NK-92 treated with Interleukin-12 subunit alpha and Interleukin-12 subunit beta, amount 100 ng/mL, for 24 hours (cell line): ENCODE measurements at regions not wholly inside any gene's neighbourhood (a gene's known extent, or its start where the extent isn't known, plus 50 kb on each side); places are given as distances from the start of the nearest gene placed in this dataset.
"Not testable (repeated sequence)": the region's sequence is repeated elsewhere in the genome, so short reads cannot be mapped to it uniquely, and the experiment has no call there.

ENCODE experiments used
- DNase-seq: peaks from one replicate; lab custom pipeline; 2025; lab: John Stamatoyannopoulos, UW

DNA sequence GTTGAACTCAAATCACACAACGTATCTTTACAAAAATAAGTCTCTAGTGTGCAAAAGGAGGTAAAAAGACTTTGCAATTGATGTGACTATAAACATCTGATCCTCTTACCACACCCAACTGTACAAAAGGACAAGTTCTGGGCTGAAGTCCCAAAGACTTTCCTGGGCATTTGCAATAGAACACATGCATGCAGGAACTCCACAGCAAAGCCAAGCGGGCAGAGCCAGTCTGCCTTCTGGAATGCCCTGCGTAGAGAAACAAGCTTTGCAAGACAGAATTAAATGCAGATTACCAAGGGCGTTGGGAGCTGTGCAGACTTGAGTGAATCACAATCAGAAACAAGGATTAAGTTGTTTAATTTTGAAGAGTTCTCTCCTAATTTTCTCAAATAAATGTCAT is 208.4 kb upstream of the ZNF521 start:
- no peak for DNase-seq

DNA sequence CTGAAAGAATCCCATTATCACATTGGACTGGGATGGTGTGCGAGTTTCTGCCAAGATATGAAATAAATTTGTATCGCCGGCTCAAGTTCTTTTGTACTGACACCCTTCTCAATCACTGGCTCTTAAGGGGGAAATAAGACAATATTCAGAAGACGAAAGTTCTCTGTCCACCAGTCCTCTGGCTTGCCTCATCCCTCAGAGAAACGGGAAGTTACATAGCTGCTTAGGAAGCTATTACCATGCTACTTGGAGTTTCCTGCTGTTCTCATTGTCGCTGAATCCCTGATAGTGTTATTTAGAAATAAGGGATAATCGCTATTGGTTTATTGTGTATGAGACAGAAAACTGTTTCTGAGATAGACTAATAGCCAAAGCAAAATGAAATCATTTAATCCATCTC is 205.0 kb upstream of the ZNF521 start:
- no peak for DNase-seq

DNA sequence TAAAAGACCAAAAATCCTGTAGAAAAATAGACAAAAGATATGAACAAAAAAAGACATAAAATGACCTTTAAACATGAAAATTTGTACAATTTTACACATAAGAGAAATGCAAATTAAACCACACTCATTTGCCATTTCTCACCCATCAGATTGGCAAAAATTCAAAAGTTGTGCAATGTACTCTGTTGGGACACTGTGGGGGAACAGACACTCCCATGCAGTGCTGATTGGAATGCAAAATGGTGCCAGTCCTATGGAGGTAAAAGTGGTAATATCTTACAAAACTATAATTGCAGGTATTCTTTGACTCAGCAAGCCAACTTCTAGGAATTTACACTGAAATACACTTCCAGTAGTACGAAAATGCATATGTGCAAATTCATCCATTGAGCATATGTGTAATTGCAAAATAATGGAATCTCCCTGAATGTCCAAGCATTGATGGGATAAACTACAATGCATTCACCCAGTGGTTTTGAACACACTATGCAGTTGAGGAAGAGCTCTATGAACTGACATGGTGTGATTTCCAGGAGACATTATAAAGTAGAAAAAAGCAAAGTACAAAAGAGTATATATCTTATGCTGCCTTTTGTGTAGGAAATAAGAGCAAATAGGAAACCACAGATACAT is 201.8 kb upstream of the ZNF521 start:
- no peak for DNase-seq

DNA sequence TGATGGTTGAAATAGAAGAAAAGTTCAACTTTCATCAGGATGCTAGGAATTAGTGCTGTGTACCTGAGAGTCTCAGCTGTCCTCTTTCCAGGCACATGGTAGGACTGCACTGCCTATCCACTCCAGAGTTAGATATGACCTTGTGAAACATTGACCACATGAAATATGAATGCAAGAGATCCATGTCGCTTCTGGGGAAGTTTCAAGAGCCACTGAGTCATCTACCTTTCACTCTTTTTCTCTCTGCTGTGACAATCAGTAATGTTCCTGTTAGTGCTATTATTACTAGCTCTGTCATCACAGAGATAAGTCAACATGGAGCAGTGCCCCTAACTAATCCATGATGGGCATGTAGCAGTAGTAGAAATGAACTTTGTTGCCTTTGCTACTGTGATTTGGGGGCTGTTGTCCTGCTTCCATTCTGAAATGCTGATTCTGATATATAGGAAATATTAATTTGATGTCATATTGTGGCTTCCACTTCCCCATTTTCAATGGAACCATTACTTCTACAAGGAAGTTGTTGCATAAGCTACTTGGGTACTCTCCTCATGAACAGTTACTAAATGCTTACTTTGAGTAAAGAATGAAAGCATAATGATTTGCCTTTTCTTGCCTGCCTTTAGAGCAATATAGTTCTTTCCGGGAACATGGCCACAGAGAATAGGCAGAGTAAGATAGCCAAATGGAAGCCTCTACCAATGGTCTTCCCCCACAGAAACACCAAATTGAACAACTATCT is 192.8 kb upstream of the ZNF521 start:
- DNase-seq: no peak

DNA sequence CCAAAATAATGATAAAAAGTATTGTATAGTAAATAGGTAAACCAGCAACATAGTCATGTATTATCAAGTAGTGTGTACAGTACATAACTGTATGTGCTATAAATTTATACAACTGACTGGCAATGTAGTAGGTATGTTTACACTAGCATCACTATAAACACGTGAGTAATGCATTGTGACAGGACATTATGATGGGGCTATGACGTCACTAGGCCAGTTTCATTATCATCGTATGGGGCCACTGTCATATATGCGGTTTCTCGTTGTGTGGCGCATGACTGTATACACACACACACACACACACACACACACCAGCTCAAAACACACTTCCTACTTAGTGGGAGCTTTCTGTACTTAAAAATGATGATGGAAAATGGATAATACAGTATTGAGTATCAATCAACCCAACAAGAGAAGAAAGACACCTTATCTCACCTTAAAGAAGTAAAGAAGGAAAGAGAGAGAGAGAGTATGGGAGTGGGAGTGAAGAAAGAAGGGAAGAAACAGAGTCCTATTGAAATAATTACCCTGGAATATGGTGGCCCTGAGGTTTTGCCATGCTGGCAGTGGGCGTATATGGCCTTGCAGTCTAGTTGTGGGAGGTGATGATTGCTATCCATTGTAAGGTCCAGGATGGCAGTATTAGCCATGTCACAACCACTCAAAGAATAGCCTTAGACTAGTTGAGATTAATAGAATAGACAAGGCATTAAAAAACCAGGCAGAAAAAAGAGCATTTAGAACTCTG is 186.4 kb upstream of the ZNF521 start:
- no peak for DNase-seq

DNA sequence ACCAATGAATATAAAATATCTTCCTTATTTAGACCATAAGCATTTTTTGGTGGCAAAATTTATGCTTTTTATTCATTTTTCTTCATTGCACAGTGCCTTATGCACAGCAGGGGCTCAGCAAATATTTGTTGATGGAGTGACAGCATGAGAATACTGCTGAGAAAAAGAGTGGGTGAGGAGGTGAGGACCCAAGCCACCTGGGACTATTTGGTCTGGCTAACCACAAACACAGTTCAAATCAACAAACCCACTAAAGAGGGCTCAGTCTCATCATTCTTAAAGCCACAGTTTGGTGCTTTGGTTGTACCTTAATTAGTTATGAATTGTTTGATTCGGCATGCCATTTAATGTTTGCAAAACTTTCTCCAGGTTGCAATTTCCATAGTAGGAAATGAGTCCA is 183.5 kb upstream of the ZNF521 start:
- no peak for DNase-seq

DNA sequence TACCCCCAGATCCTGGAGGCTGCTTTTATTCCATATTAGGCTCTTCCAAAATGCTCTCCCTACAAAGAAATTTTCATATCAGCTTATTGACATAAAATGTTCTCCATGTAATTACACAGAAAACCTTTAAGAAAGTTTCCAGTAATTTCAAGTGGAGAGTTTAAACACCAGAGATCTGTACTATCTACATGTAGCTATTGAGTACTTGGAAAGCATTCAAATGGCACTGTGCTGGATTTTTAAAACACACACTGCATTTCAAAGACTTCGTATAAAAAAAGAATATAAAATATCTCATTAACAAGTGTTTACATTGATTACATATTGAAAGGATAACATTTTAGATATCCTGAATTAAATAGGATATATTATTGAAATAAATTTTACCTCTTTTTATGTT is 182.4 kb upstream of the ZNF521 start:
- no peak for DNase-seq

DNA sequence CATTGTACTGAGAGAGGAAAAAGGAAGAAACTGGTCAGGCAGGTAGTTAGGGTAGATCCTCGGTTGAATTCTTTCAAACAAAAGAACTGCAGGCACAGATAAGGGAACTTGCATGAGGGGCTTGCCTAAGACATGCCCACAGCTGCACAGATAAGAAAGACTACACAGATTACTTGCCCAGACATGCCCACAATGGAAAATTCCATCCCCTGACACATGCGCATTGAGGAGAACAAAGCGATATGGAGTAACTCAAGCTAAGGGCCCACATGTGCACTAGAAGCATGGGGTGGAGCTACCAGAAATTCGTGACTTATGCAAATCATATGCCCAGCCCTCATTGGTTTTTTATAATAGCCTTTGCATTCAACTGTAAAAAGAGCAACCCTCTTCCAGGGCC is 181.3 kb upstream of the ZNF521 start:
- no peak for DNase-seq

DNA sequence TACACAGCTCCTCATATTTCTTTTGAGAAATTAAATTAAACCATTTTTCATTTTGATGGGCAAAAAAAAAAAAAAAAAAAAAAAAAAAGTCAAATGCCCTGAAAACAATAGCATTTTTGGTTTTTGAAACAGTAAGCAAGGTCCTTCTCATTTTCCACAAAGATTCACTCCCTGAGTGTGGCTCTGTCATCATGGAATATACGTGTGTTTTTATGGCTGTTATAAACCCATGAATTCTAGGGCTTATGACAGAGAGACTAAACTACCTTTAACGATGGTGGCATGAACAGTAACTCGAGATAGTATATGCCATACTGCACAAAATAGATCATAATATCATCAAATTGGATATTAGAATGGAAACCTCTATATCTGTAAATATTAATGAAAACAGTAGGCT is 179.2 kb upstream of the ZNF521 start:
- no peak for DNase-seq

DNA sequence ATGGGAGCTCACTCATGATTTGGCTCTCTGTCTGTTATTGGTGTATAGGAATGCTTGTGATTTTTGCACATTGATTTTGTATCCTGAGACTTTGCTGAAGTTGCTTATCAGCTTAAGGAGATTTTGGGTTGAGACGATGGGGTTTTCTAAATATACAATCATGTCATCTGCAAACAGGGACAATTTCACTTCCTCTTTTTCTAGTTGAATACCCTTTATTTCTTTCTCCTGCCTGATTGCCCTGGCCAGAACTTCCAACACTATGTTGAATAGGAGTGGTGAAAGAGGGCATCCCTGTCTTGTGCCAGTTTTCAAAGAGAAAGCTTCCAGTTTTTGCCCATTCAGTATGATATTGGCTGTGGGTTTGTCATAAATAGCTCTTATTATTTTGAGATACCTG is 173.8 kb upstream of the ZNF521 start:
- DNase-seq: not testable (repeated sequence)

DNA sequence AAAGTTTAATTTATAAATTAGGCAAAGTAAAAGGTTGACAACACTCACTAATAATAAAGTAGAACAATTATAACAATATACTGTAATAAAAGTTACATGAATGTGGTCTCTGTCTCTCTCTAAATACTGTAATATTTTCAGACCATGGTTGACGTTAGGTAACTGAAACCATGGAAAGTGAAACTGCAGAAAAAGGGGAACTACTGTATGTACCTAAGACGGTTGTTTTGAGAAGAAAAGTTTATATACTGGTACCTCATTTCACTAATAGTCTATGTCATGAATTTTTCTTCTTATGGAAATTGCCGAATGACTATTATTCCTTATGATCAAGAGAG is 166.7 kb upstream of the ZNF521 start:
- no peak for DNase-seq

DNA sequence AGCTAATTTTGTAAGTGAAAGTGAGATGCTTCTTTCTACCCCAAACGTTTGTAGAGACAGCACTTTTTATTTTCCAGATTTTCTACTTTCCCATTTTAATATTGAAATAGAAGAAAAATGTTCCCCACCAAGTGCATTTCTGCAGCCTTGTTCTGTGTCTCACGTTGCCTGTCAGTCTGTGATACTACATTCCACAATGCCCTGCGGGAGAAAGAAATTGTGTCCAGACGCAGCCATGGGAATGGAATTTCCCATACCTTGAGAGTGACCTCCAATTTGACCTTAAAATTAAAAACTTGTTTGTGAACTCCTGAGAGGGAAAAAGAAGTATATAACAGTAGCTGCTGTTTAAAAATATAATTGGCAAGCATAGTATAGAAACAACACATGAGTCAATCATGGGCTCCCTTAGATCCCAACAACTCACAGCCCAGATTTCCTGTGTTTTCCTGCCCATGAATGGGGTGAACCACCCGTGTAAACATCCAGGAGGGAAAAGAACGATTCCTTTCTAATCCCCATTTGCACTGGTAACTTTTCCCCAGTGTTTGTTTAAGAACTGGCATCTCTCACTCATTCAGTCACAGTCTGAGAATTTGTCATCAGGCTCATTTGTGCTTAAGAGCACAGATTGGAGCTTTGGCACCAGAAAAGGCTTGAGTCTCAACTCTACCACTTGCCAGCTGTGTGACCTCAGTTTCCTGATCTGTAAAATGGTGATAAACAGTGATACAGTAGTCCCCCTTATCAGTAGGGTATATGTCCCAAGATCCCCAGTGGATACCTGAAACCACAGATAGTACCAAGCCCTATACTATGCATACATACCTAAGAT is 166.1 kb upstream of the ZNF521 start:
- no peak for DNase-seq

DNA sequence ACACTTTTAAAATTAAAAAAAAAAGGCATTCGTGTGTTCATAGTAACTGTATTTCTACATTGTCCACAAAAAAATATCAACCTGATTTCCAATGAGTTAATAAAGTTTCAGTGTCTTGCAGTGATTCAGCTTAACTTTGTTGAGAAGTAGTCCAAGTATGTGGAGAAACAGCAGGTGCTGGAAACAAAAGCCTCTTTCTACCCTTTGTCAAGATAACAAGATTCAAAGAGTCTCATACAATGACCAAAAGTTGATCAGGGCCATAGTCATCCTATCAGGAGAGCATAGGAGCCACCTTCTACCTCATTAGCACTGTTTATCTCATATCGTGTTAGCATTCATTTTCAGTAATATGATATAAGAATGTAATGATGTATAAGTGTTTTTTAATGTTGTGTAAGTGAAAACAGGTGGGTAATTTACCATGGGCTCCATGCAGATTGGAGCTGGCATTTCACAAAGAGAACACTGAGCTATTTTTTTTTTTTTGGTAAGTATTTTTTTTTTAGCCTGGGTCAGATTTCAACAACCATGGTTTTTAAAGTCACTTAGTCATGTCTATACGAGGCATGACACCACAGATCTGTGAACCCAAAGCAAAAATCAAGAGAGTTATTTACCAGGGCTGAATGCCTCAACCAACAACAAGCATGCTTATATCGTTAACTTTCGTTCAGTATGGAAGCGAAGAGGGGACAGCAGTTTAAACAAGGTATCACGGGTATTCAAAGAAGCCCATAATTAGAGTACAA is 165.0 kb upstream of the ZNF521 start:
- no peak for DNase-seq

DNA sequence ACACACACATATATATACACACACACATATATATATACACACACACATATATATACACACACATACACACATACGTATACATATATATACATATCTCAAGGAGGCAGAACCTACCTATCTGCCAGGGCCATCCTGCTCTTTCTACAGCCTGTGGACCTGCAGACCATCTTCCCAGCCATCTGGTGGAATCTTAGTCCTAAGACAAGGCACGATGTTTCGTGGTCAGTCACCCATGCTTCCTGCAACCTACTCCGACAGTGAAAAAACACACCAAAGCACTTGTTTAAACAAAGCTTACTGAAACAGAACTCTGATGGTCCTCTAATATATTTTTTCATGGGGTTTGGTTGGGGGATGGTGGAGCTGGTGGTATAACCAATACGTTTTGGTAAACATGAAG is 164.2 kb upstream of the ZNF521 start:
- DNase-seq: no peak

DNA sequence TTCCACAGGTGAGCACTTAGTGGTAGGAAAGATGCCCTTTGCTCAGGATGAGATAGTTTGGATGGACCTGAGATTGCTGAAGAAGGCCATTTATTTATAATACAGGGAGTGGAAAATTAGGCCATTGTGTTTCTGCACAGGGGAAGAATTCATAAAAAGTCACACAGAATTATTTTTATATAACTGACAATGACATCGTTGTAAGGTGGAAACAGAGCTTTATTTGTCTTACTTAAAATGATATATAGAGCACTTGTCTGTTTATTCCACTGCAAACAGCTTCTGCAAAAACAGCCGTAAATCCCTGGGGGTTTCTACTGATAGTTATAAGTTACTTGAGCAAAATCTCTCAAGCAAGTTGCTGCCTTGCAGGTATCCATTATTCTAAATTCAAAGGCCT is 158.1 kb upstream of the ZNF521 start:
- DNase-seq: no peak

DNA sequence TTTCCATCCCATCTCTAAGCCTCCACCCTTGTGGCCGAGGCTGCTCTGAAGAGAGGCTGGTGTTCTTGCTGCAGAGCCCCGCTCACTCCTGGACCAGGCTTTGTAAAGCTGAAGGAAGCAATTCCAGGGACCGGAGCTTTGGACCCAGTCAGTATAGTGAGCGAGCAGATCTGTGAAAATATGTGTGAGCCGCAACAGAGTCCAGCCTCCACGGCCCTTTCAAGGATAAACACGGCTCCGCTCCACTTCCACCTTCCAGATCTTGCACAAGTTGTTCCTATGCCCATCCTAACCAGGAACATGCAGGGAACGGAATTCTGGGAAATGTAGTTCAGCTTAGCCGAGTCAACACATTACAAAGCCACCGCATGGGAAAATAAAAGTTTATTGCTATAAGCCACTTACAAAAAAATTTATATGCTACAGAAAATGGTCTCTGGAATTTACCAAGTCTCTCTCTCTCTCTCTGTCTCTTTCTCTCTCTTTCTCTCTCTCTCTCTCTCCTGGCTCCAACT is 151.7 kb upstream of the ZNF521 start:
- no peak for DNase-seq

DNA sequence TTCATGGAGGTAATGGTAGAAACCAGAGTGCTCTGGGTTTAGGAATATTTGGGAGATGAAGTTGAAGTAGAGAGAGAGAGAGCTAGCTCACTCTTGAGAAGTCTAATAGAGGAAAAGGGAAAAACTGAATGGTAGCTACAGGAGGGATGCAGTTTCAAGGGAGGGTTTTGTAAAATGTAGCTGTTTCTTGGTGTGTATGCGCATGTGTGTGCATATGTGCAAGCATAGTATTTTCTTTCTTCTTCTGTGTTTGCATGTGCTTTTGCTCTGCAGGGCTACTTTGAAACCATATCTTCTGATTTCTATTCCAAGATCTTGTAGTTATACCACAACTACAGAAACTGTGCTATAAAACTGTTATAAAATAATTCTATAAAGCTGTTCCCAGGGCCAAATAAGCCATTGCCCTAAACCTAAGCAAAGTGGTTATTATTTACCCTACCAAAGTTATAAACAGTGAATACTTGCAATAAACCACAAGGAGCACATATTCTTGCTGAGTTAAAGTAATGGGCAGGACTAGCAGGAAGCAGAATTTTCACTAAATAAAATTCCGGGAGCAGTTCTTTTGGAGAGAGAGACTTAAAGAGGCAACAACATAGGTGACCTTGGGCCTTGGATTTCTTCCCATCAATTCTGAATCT is 145.3 kb upstream of the ZNF521 start:
- no peak for DNase-seq

DNA sequence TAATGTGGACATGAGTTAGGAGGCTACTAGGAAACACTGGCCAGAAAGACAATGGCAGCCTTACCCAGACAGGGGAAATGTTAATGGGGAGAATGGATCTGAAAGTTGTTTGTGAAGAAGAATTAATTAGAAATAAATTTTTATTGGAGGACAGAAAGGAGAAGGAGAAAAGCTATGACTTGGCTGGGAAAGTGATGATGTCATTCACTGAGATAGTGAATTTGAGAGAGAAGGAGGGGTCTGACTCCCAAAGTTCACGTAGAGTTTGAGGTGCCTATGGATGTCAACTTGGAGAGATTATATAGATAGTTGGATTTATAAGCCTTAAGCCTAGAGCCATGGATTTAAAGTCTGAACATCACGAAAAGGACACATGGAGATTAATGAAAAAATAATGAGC is 144.6 kb upstream of the ZNF521 start:
- no peak for DNase-seq

DNA sequence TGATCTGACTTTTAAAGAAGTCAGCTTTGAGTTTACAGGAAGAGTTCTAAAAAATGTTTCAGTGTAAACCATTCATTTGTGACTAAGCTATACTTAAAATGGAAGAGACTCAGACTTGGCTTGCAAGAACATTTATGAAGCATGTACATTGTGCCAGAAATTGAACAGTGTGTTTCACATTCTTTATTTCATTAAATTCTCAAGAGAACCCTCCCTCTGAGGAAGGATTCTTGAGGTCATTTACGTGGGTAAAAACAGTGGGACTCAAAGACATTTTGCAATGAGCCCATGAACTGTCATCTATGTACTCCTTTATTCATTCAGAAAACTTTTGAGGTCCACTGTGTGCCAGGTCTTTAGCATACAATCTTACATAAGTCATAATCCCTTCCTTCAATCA is 143.6 kb upstream of the ZNF521 start:
- DNase-seq: no peak

DNA sequence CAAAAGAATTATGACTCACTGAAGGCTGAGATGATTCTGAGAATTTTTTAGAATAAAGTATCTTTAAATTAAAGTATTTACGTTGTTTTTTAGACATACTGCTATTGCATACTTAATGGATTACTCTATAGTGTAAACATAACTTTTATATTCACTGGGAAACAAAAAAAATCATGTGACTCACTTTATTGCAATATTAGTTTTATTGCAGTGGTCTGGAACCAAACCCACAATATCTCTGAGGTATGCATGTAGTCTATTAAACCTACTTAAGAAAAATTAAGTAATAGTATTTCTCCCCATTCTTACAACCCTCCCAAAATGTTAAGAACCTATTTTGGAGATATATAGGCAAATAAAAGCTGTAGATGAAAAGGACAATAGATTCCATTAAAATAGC is 142.9 kb upstream of the ZNF521 start:
- DNase-seq: no peak

DNA sequence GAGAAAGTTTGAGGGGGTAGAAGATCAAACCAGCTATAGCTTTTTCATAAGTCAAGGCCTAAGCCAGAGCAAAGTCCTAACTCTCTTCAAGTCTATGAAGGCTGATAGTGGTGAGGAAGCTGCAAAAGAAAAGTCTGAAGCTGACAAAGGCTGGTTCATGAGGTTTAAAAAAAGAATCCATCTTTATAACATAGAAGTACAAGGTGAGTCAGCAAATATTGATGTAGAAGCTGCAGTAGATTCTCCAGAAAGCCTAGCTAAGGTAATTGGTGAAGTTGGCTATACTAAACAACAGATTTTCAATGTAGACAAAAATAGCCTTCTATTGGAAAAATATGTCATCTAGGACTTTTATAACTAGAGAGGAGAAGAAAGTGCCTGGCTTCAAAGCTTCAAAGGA is 141.4 kb upstream of the ZNF521 start:
- no peak for DNase-seq
